ENCODE measurements at regions not wholly inside any gene's neighbourhood (a gene's known extent, or its start where the extent isn't known, plus 50 kb on each side); places are given as distances from the start of the nearest gene placed in this dataset.

GRCh38 chr3:152050903-152051302 is 177.5 kb downstream of the SUCNR1 start:
- Histone ChIP-seq H3K27me3 (replicated peaks; ENCODE audit: insufficient read depth) (no peaks in the 10 kb centered on the region), H3K27ac (no peak overlapping the region), H3K4me3 (no peak overlapping the region), H3K36me3 (no peaks in the 10 kb centered on the region), H3K9me3 (no peaks in the 10 kb centered on the region), H3K4me1 (replicated peaks) (no peaks in the 10 kb centered on the region)
- 77% methylated on average over 1 of the region's 1 CpG for WGBS
- DNase-seq (ENCODE audit: low spot score), result no peak
- TF ChIP-seq POLR2AphosphoS5 (IDR thresholded peaks at IDR 0.05), result no peak
- no peak for TF ChIP-seq POLR2A (IDR thresholded peaks at IDR 0.05)
- no peak for TF ChIP-seq CTCF (IDR thresholded peaks at IDR 0.05)
- intact Hi-C loops (cut with DNase I), result no loop called here

GRCh38 chr3:152051501-152052404 is 178.3 kb downstream of the SUCNR1 start:
- no peaks in the 10 kb centered on the region for H3K27me3 ChIP-seq (replicated peaks; ENCODE audit: insufficient read depth)
- no peaks in the 10 kb centered on the region for H3K4me1 ChIP-seq (replicated peaks)
- H3K27ac ChIP-seq, result no peak overlapping the region
- H3K4me3 ChIP-seq, result no peak overlapping the region
- TF ChIP-seq CTCF (IDR thresholded peaks at IDR 0.05) (no peak), POLR2AphosphoS5 (IDR thresholded peaks at IDR 0.05) (no peak), POLR2A (IDR thresholded peaks at IDR 0.05) (no peak)
- H3K36me3 ChIP-seq, result no peaks in the 10 kb centered on the region
- no peaks in the 10 kb centered on the region for H3K9me3 ChIP-seq
- DNase-seq (ENCODE audit: low spot score), result no peak
- intact Hi-C loops (cut with DNase I), result no loop called here
- 67% methylated on average over 3 of the region's 3 CpGs for WGBS

GRCh38 chr3:152053866-152054265 is 180.4 kb downstream of the SUCNR1 start:
- Histone ChIP-seq H3K4me1 (replicated peaks) (no peaks in the 10 kb centered on the region), H3K9me3 (no peaks in the 10 kb centered on the region), H3K27ac (no peak overlapping the region), H3K4me3 (no peak overlapping the region), H3K36me3 (no peaks in the 10 kb centered on the region), H3K27me3 (replicated peaks; ENCODE audit: insufficient read depth) (no peaks in the 10 kb centered on the region)
- intact Hi-C loops (cut with DNase I), result no loop called here
- no peak for DNase-seq (ENCODE audit: low spot score)
- TF ChIP-seq CTCF (IDR thresholded peaks at IDR 0.05) (no peak), POLR2AphosphoS5 (IDR thresholded peaks at IDR 0.05) (no peak), POLR2A (IDR thresholded peaks at IDR 0.05) (no peak)
- 100% methylated on average over 1 of the region's 1 CpG for WGBS

- intact Hi-C loops (cut with DNase I), result no loop called here
- TF ChIP-seq POLR2AphosphoS5 (IDR thresholded peaks at IDR 0.05) (no peak), POLR2A (IDR thresholded peaks at IDR 0.05) (no peak), CTCF (IDR thresholded peaks at IDR 0.05) (no peak)
- no peak overlapping the region for H3K27ac ChIP-seq
- H3K36me3 ChIP-seq, result no peaks in the 10 kb centered on the region
- H3K9me3 ChIP-seq, result no peaks in the 10 kb centered on the region
- H3K4me1 ChIP-seq (replicated peaks), result no peaks in the 10 kb centered on the region
- no peak overlapping the region for H3K4me3 ChIP-seq
- 91% methylated on average over 3 of the region's 3 CpGs for WGBS
- no peaks in the 10 kb centered on the region for H3K27me3 ChIP-seq (replicated peaks; ENCODE audit: insufficient read depth)
- DNase-seq (ENCODE audit: low spot score), result no peak
These were observed 180.9 kb downstream of the SUCNR1 start for GRCh38 chr3:152054315-152054714.

GRCh38 chr3:152056073-152056472 is 182.6 kb downstream of the SUCNR1 start:
- TF ChIP-seq POLR2A (IDR thresholded peaks at IDR 0.05) (no peak), CTCF (IDR thresholded peaks at IDR 0.05) (no peak), POLR2AphosphoS5 (IDR thresholded peaks at IDR 0.05) (no peak)
- no peaks in the 10 kb centered on the region for H3K36me3 ChIP-seq

More at GRCh38 chr3:152056073-152056472, 182.6 kb downstream of the SUCNR1 start:
- Histone ChIP-seq H3K9me3 (no peaks in the 10 kb centered on the region), H3K4me3 (no peak overlapping the region), H3K27ac (no peak overlapping the region), H3K4me1 (replicated peaks) (no peaks in the 10 kb centered on the region), H3K27me3 (replicated peaks; ENCODE audit: insufficient read depth) (no peaks in the 10 kb centered on the region)
- 54% methylated on average over 3 of the region's 3 CpGs for WGBS
- DNase-seq (ENCODE audit: low spot score), result no peak
- intact Hi-C loops (cut with DNase I), result no loop called here

Measured in prostate gland (tissue), 2 donors.